ENCODE measurements at regions not wholly inside any gene's neighbourhood (a gene's known extent, or its start where the extent isn't known, plus 50 kb on each side); places are given as distances from the start of the nearest gene placed in this dataset.

DNA sequence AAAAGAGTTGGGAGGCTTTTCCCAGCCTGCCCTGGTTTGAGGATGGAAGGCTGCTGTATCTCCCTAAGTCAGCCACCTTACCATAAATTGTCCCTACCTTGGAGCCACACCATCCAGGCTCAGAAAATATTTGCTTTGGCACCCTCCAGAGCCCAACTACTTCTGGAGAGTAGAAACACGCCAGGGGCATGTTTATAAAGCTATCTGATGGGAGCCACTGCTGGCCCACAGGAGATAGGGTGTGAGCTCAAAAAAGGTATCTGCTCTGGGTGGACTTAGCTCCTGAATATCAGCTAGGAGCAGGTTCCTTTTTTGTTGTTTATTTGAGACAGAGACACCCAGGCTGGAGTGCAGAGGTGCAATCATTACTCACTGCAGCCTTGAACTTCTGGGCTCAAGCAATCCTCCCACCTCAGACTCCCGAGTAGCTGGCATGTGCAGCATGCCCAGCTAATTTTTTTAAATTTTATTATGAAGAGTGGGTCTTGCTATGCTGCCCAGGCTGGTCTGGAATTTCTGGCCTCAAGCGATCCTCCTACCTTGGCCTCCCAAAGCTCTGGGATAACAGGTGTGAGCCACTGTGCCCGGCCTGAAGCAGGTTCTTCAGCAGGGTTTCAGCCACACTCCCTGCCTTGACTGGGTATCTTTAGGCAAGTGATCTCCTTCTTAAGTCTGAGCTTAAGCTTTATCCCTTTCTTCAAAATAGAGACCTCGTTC, 147.1 kb downstream of the SALL1 start:
- BruUV-seq (replicated peaks), result no TSS peak
- DNase-seq, result no peak
- Mint-ChIP-seq H3K9me3 (ENCODE audit: low read depth, unreplicated experiment) (no peaks in the 10 kb centered on the region), H3K27ac (ENCODE audit: unreplicated experiment) (no peak overlapping the region), H3K4me1 (ENCODE audit: low read depth, unreplicated experiment) (no peaks in the 10 kb centered on the region), H3K4me3 (ENCODE audit: low read depth, unreplicated experiment) (no peak overlapping the region), H3K36me3 (ENCODE audit: insufficient read depth, unreplicated experiment) (no peaks in the 10 kb centered on the region), H3K27me3 (ENCODE audit: unreplicated experiment) (peaks cover 91% of the 10 kb centered on the region)
- intact Hi-C loops (cut with micrococcal nuclease; ENCODE audit: unreplicated experiment), result no loop called here
- CTCF ChIA-PET, result interaction anchor here (1.2 to 1.5 kb wide), 2 partner anchors 15 to 198 kb away, joined by 3 read pairs; no protein-coding TSS in a partner anchor
- TF ChIP-seq, protein P1, sequence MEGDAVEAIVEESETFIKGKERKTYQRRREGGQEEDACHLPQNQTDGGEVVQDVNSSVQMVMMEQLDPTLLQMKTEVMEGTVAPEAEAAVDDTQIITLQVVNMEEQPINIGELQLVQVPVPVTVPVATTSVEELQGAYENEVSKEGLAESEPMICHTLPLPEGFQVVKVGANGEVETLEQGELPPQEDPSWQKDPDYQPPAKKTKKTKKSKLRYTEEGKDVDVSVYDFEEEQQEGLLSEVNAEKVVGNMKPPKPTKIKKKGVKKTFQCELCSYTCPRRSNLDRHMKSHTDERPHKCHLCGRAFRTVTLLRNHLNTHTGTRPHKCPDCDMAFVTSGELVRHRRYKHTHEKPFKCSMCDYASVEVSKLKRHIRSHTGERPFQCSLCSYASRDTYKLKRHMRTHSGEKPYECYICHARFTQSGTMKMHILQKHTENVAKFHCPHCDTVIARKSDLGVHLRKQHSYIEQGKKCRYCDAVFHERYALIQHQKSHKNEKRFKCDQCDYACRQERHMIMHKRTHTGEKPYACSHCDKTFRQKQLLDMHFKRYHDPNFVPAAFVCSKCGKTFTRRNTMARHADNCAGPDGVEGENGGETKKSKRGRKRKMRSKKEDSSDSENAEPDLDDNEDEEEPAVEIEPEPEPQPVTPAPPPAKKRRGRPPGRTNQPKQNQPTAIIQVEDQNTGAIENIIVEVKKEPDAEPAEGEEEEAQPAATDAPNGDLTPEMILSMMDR (IDR thresholded peaks at IDR 0.05; ENCODE audit: unreplicated experiment), result no peak

- Mint-ChIP-seq H3K9me3 (ENCODE audit: low read depth, unreplicated experiment) (no peaks in the 10 kb centered on the region), H3K36me3 (ENCODE audit: insufficient read depth, unreplicated experiment) (no peaks in the 10 kb centered on the region), H3K27ac (ENCODE audit: unreplicated experiment) (no peak overlapping the region), H3K4me1 (ENCODE audit: low read depth, unreplicated experiment) (no peaks in the 10 kb centered on the region), H3K4me3 (ENCODE audit: low read depth, unreplicated experiment) (no peak overlapping the region), H3K27me3 (ENCODE audit: unreplicated experiment) (peaks cover 91% of the 10 kb centered on the region)
- TF ChIP-seq, protein P1 (IDR thresholded peaks at IDR 0.05; ENCODE audit: unreplicated experiment), result no peak
- CTCF ChIA-PET, result no interaction called here
- intact Hi-C loops (cut with micrococcal nuclease; ENCODE audit: unreplicated experiment), result no loop called here
- no TSS peak for BruUV-seq (replicated peaks)
- no peak for DNase-seq
Observed at GRCh38 chr16:51002881-51003490, 148.1 kb downstream of the SALL1 start.

GRCh38 chr16:50999181-50999580, 151.9 kb downstream of the SALL1 start:
- intact Hi-C loops (cut with micrococcal nuclease; ENCODE audit: unreplicated experiment), result no loop called here
- Mint-ChIP-seq H3K4me3 (ENCODE audit: low read depth, unreplicated experiment) (no peak overlapping the region), H3K4me1 (ENCODE audit: low read depth, unreplicated experiment) (no peaks in the 10 kb centered on the region), H3K36me3 (ENCODE audit: insufficient read depth, unreplicated experiment) (no peaks in the 10 kb centered on the region), H3K9me3 (ENCODE audit: low read depth, unreplicated experiment) (no peaks in the 10 kb centered on the region), H3K27ac (ENCODE audit: unreplicated experiment) (no peak overlapping the region), H3K27me3 (ENCODE audit: unreplicated experiment) (peaks cover 89% of the 10 kb centered on the region)
- no TSS peak for BruUV-seq (replicated peaks)
- CTCF ChIA-PET, result no interaction called here
- TF ChIP-seq, protein P1 (IDR thresholded peaks at IDR 0.05; ENCODE audit: unreplicated experiment), result no peak
- DNase-seq, result no peak

GRCh38 chr16:50998411-50998810, 152.7 kb downstream of the SALL1 start:
- BruUV-seq (replicated peaks), result no TSS peak
- no peak overlapping the region for H3K4me3 Mint-ChIP-seq (ENCODE audit: low read depth, unreplicated experiment)
- TF ChIP-seq, protein P1 (IDR thresholded peaks at IDR 0.05; ENCODE audit: unreplicated experiment), result no peak
- H3K36me3 Mint-ChIP-seq (ENCODE audit: insufficient read depth, unreplicated experiment), result no peaks in the 10 kb centered on the region
- H3K4me1 Mint-ChIP-seq (ENCODE audit: low read depth, unreplicated experiment), result no peaks in the 10 kb centered on the region
- CTCF ChIA-PET, result no interaction called here
- no peak overlapping the region for H3K27ac Mint-ChIP-seq (ENCODE audit: unreplicated experiment)
- peaks cover 93% of the 10 kb centered on the region for H3K27me3 Mint-ChIP-seq (ENCODE audit: unreplicated experiment)
- DNase-seq, result no peak
- H3K9me3 Mint-ChIP-seq (ENCODE audit: low read depth, unreplicated experiment), result no peaks in the 10 kb centered on the region
- intact Hi-C loops (cut with micrococcal nuclease; ENCODE audit: unreplicated experiment), result no loop called here
